ENCODE measurements at regions not wholly inside any gene's neighbourhood (a gene's known extent, or its start where the extent isn't known, plus 50 kb on each side); places are given as distances from the start of the nearest gene placed in this dataset.

GRCh38 chr3:175885231-175885766, 1026.2 kb downstream of the NAALADL2 start:
- DNase-seq (ENCODE audit: low read depth) = peak; percentile 29

- DNase-seq (ENCODE audit: low read depth) = peak; percentile 13
Observed at GRCh38 chr3:175879417-175879816, 1020.3 kb downstream of the NAALADL2 start.

DNA sequence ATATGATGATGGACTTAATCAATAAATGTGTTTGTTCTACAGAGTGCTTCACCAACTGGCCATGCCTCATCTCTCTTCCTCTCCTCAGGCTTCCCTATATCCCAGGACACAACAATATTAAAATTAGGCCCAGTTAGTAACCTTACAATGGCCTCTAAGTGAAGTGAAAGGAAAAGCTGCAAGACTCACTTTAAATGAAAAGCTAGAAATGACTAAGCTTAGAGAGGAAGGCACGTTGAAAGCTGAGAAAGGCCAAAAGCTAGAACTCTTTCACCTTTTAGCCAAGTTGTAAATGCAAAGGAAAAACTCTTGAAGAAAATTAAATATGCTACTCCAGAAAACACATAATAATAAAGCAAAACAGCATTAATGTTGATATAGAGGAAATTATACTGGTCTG, 1010.3 kb downstream of the NAALADL2 start:
- DNase-seq (ENCODE audit: low read depth) = no peak

DNA sequence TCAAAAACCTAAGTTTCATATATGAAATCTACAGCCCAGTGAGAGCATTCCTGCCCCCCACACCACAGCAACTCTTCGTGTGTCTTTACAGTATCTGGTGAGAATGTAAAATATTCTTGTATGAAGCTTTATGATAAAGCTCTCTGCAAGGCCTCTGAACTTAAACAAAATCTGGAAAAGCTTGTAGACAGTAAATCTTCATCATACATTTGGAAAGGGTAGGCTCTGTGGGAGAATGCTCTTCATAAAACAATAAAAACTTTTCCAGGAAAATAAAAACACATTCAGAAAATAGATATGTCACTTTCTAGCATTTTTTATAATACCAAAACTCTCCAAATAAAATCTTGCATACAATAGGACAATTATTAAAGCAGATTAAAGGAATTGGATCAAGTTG, 1009.5 kb downstream of the NAALADL2 start:
- DNase-seq (ENCODE audit: low read depth) = no peak

- DNase-seq (ENCODE audit: low read depth) = no peak
Observed at GRCh38 chr3:175865724-175866123, 1006.6 kb downstream of the NAALADL2 start.

DNA sequence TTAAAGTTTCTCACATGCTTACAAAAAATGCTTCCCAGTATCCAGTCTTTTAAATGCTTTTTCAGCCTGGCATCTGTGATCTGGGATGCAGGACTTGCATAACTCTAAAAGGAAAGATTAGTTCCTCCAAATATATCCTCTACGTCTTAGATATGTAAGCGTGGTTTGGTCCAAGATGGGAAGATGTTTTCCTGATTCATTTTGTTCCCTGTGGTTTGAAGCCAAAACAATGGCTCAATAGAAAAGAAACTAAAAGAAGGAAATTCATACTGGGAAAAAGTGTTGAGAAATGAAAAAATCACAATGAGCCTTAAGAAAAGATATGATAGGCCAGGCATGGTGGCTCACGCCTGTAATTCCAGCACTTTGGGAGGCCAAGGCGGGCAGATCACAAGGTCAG, 1002.8 kb downstream of the NAALADL2 start:
- peak; percentile 2 for DNase-seq (ENCODE audit: low read depth)

All from LHCN-M2 (cell line).